ENCODE measurements at regions not wholly inside any gene's neighbourhood (a gene's known extent, or its start where the extent isn't known, plus 50 kb on each side); places are given as distances from the start of the nearest gene placed in this dataset.

GRCh38 chr1:56436912-56437417, 142.4 kb downstream of the PLPP3 start (continued):
- TF ChIP-seq, protein P1, sequence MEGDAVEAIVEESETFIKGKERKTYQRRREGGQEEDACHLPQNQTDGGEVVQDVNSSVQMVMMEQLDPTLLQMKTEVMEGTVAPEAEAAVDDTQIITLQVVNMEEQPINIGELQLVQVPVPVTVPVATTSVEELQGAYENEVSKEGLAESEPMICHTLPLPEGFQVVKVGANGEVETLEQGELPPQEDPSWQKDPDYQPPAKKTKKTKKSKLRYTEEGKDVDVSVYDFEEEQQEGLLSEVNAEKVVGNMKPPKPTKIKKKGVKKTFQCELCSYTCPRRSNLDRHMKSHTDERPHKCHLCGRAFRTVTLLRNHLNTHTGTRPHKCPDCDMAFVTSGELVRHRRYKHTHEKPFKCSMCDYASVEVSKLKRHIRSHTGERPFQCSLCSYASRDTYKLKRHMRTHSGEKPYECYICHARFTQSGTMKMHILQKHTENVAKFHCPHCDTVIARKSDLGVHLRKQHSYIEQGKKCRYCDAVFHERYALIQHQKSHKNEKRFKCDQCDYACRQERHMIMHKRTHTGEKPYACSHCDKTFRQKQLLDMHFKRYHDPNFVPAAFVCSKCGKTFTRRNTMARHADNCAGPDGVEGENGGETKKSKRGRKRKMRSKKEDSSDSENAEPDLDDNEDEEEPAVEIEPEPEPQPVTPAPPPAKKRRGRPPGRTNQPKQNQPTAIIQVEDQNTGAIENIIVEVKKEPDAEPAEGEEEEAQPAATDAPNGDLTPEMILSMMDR (IDR thresholded peaks at IDR 0.05; ENCODE audit: control extremely low read depth in 1 of 3, insufficient read depth in 1 of 3, low read depth in 1 of 3, low read length in 3 of 3), result no peak
- peak; percentile 76 for TF ChIP-seq NANOG (IDR thresholded peaks at IDR 0.05; ENCODE audit: insufficient read depth, low read depth, low read length, poor library complexity, severe bottlenecking)
- TF ChIP-seq RXRA (IDR thresholded peaks at IDR 0.05; ENCODE audit: insufficient read depth, low read depth, low read length), result 0 out of 2 replicates have a peak, but pooled peaks have one; percentile 44
- TF ChIP-seq EP300 (IDR thresholded peaks at IDR 0.05; ENCODE audit: borderline replicate concordance in 1 of 2, low read depth in 2 of 2, low read length in 2 of 2), result peak in 1 of 2 experiments; percentile 62; a peak in 1 of 3 replicates
- TF ChIP-seq TAF1 (IDR thresholded peaks at IDR 0.05; ENCODE audit: low read depth, low read length), result no peak
- TF ChIP-seq NRF1 (IDR thresholded peaks at IDR 0.05; ENCODE audit: low read depth, low read length), result no peak
